ENCODE measurements at regions not wholly inside any gene's neighbourhood (a gene's known extent, or its start where the extent isn't known, plus 50 kb on each side); places are given as distances from the start of the nearest gene placed in this dataset.

- DNase-seq (ENCODE audit: insufficient read length, low spot score) (no peak), FAIRE-seq (no peak)
- TF ChIP-seq CTCF (IDR thresholded peaks at IDR 0.05; ENCODE audit: insufficient read depth, missing control alignments) = no peak
Observed at GRCh38 chr18:11308499-11308898, 159.1 kb upstream of the PIEZO2 start.

DNA sequence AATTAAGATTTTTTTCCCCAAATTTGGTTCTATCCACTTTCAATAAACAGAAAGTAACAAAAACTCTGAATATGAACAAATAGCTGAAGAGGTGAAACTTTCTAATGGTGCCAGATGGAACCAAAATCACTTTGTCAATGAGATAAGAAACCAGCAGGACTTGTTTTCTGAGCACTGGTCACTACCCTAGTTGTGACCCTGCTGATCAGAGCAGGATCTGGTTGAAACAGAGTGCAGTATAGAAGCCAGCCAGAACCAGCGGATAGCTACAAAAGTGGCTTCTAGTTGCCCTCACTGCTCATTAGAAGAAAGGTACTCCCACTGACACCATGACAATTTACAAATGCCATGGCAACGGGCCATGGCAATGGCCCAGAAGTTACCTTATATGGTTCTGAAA lies 158.3 kb upstream of the PIEZO2 start:
- no peak for TF ChIP-seq CTCF (IDR thresholded peaks at IDR 0.05; ENCODE audit: insufficient read depth, missing control alignments)
- no peak for FAIRE-seq

GRCh38 chr18:11305507-11305906 lies 156.1 kb upstream of the PIEZO2 start:
- TF ChIP-seq CTCF (IDR thresholded peaks at IDR 0.05; ENCODE audit: insufficient read depth, missing control alignments) = no peak
- FAIRE-seq (no peak), DNase-seq (ENCODE audit: insufficient read length, low spot score) (no peak)

More for the DNA sequence above, 158.3 kb upstream of the PIEZO2 start:
- DNase-seq (ENCODE audit: insufficient read length, low spot score) = no peak

DNA sequence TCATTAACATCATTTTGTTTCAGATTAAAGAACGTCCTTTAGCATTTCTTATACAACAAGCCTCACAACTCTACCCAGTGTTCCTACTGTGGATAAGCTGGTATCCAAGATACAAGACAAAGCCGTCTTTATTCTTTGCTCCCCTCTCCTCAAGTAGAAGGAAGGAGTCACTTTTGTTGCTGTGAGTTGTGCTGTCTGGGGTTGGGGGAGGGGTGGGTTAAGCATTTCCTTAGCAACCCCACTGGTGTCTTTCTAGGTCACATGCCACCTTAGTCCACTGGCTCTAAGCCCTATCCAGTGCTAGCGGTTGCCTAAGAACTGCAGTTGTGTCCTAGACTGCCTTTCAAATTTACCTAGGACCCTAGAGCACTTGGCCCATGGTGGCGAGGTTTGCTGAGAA lies 155.6 kb upstream of the PIEZO2 start:
- FAIRE-seq = no peak
- TF ChIP-seq CTCF (IDR thresholded peaks at IDR 0.05; ENCODE audit: insufficient read depth, missing control alignments) = no peak

DNA sequence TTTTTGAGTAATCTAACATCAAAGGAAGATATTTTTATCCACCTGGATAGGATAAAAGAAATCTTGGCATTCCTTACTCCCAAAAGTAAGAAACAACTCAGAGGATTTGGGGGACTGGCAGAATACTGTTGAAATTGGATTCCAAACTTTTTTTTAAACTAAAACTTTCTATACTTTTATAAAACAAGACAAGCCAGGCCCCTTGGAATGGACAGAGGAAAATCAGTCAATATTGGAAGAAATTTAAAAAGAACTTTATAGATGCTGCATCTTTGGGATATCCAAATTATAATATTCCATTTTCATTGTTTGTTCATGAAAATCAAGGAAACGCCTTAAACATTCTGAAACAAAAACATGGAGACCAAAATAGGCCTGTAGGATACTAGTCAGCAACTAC lies 147.6 kb upstream of the PIEZO2 start:
- FAIRE-seq (no peak), DNase-seq (ENCODE audit: insufficient read length, low spot score) (no peak)

More for the DNA sequence above, 155.6 kb upstream of the PIEZO2 start:
- no peak for DNase-seq (ENCODE audit: insufficient read length, low spot score)

GRCh38 chr18:11293794-11294193 lies 144.4 kb upstream of the PIEZO2 start:
- no peak for TF ChIP-seq CTCF (IDR thresholded peaks at IDR 0.05; ENCODE audit: insufficient read depth, missing control alignments)
- FAIRE-seq (no peak), DNase-seq (ENCODE audit: insufficient read length, low spot score) (no peak)

More for the DNA sequence above, 147.6 kb upstream of the PIEZO2 start:
- no peak for TF ChIP-seq CTCF (IDR thresholded peaks at IDR 0.05; ENCODE audit: insufficient read depth, missing control alignments)

DNA sequence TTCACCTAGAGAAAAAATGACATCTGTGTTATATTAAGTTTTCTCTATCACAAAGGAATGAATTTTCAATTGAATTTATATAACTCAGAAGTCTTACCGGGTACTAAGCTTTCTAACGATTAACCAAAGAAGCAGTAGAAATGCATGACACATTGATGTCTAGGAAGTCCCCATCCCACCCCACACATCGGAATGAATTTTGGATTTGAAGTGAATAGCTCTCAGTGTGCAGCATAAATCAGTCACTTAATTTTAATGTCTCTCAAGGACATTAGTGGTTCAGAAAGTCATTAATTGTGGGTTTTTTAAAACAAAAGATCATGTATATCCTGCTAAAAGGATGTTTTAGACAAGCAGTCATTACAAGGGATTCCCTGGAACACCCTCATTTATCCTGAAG lies 141.4 kb upstream of the PIEZO2 start:
- TF ChIP-seq CTCF (IDR thresholded peaks at IDR 0.05; ENCODE audit: insufficient read depth, missing control alignments) = no peak
- no peak for FAIRE-seq
- no peak for DNase-seq (ENCODE audit: insufficient read length, low spot score)
